ENCODE measurements at regions not wholly inside any gene's neighbourhood (a gene's known extent, or its start where the extent isn't known, plus 50 kb on each side); places are given as distances from the start of the nearest gene placed in this dataset.

- ATAC-seq (replicated peaks in 6 of 8), result no peak
- no peak overlapping the region for H3K27ac ChIP-seq
- WGBS, 10 experiments, result 0 to 76% (median 39%) methylated on average over 1 to 4 of the region's 4 CpGs; no CpG with 5 or more reads in 2 of the 10 experiments
- H3K4me3 ChIP-seq, result no peak overlapping the region
- peaks cover 0 to 1% of the 10 kb centered on the region in 2 donors for H3K4me1 ChIP-seq (replicated peaks in 1 of 2)
- in situ Hi-C loops (cut with MboI; ENCODE audit: low pct_unique_long_range_greater_than_20kb in 2 of 9, low sequenced_read_pairs in 9 of 9, unreplicated experiment in 9 of 9), result no loop called here
Measured at GRCh38 chr2:21710031-21710430, 586.3 kb downstream of the TDRD15 start.

- Histone ChIP-seq H3K27ac (no peak overlapping the region), H3K4me1 (replicated peaks in 1 of 2) (peaks cover 0 to 4% of the 10 kb centered on the region in 2 donors), H3K4me3 (no peak overlapping the region)
- no peak for ATAC-seq (replicated peaks in 6 of 8)
- in situ Hi-C loops (cut with MboI; ENCODE audit: low pct_unique_long_range_greater_than_20kb in 2 of 9, low sequenced_read_pairs in 9 of 9, unreplicated experiment in 9 of 9), result no loop called here
- 0 to 86% (median 28%) methylated on average over 1 to 3 of the region's 3 CpGs; no CpG with 5 or more reads in 4 of the 10 experiments for WGBS, 10 experiments
Measured at GRCh38 chr2:21710496-21710895, 586.7 kb downstream of the TDRD15 start.

DNA sequence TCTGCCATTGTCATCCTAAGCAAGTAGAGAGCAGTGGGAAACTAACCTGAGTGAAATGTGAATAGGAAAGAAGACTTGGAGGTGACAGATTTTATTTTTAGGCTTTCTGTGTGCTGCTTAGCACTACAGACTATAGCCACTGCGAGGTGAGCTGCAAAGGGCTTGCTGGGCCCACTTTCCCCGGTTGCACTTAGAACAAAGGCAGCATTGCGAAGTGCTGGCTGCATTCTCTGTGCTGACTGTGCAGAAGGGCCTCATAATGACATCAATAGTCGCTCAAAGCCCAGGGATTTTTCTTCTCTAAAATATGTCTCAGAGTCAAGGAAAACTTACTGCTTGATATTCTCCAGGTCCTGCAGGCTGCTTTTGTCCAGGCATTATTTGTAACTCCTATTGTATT lies 592.1 kb downstream of the TDRD15 start:
- Histone ChIP-seq H3K4me1 (replicated peaks in 1 of 2) (peaks cover 0 to 15% of the 10 kb centered on the region in 2 donors), H3K4me3 (no peak overlapping the region), H3K27ac (no peak overlapping the region)
- in situ Hi-C loops (cut with MboI; ENCODE audit: low pct_unique_long_range_greater_than_20kb in 2 of 9, low sequenced_read_pairs in 9 of 9, unreplicated experiment in 9 of 9), result no loop called here
- ATAC-seq (replicated peaks in 6 of 8), result peak in 5 of 8 experiments; percentile 92 to 99 (median 95)
- 0 to 47% (median 0%) methylated on average over 1 to 4 of the region's 4 CpGs; no CpG with 5 or more reads in 5 of the 10 experiments for WGBS, 10 experiments

DNA sequence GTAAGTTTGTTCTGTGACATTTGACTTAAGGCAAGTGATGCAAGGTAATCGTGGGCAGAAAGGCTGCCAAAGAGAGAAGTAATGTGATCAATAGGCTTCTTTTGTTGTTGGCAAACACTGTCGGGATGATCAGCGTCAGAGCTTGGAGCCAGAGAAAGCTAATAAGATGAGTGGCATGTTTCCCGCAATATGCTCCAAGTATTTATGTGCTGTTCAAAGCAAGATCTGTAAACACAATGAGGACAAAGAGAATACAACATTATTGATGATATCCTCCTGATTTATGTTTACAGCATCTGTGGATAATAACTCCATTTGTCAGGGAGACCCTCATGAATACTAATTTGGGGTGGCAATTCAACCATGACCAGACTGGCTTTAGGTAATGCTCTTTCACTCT lies 603.3 kb downstream of the TDRD15 start:
- 0 to 49% (median 37%) methylated on average over 1 to 4 of the region's 4 CpGs; no CpG with 5 or more reads in 1 of the 10 experiments for WGBS, 10 experiments
- Histone ChIP-seq H3K4me3 (no peak overlapping the region), H3K27ac (no peak overlapping the region), H3K4me1 (replicated peaks in 1 of 2) (no peaks in the 10 kb centered on the region)
- in situ Hi-C loops (cut with MboI; ENCODE audit: low pct_unique_long_range_greater_than_20kb in 2 of 9, low sequenced_read_pairs in 9 of 9, unreplicated experiment in 9 of 9), result no loop called here
- ATAC-seq (replicated peaks in 6 of 8), result peak in 1 of 8 experiments; percentile 26

GRCh38 chr2:21728133-21728532 lies 604.4 kb downstream of the TDRD15 start:
- Histone ChIP-seq H3K4me1 (replicated peaks in 1 of 2) (no peaks in the 10 kb centered on the region), H3K27ac (no peak overlapping the region), H3K4me3 (no peak overlapping the region)
- WGBS, 10 experiments, result 0 to 100% (median 57%) methylated on average over 1 to 2 of the region's 2 CpGs; no CpG with 5 or more reads in 1 of the 10 experiments
- in situ Hi-C loops (cut with MboI; ENCODE audit: low pct_unique_long_range_greater_than_20kb in 2 of 9, low sequenced_read_pairs in 9 of 9, unreplicated experiment in 9 of 9), result no loop called here
- ATAC-seq (replicated peaks in 6 of 8), result no peak

DNA sequence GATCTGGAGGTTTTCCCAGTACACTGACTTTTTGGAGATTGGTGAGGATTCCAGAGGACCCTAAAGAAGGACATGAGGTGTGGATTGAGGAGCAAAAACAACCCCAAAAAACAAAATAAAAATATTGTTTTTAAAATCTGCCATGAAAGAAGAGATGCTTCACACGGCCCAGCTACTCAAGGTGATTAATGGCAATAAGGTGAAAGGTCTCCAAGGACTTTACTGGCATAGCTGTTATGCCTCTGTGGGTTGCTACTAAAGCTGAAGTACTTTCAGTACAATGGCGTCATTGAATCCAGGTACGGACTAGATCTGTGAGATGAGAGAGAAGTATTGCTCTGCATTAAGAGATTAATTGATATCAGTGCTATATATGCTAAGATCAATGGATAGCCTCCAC lies 606.4 kb downstream of the TDRD15 start:
- in situ Hi-C loops (cut with MboI; ENCODE audit: low pct_unique_long_range_greater_than_20kb in 2 of 9, low sequenced_read_pairs in 9 of 9, unreplicated experiment in 9 of 9), result no loop called here
- no peak for ATAC-seq (replicated peaks in 6 of 8)
- WGBS, 10 experiments, result 0 to 83% (median 34%) methylated on average over 1 to 3 of the region's 3 CpGs; no CpG with 5 or more reads in 2 of the 10 experiments
- no peak overlapping the region for H3K4me3 ChIP-seq
- H3K4me1 ChIP-seq (replicated peaks in 1 of 2), result no peaks in the 10 kb centered on the region
- H3K27ac ChIP-seq, result no peak overlapping the region

GRCh38 chr2:21740484-21740883 lies 616.7 kb downstream of the TDRD15 start:
- Histone ChIP-seq H3K4me3 (no peak overlapping the region), H3K27ac (no peak overlapping the region), H3K4me1 (replicated peaks in 1 of 2) (no peaks in the 10 kb centered on the region)
- WGBS, 10 experiments, result 0 to 96% (median 48%) methylated on average over 1 to 2 of the region's 2 CpGs
- no peak for ATAC-seq (replicated peaks in 6 of 8)
- in situ Hi-C loops (cut with MboI; ENCODE audit: low pct_unique_long_range_greater_than_20kb in 2 of 9, low sequenced_read_pairs in 9 of 9, unreplicated experiment in 9 of 9), result no loop called here

GRCh38 chr2:21746499-21746898 lies 622.7 kb downstream of the TDRD15 start:
- Histone ChIP-seq H3K4me3 (no peak overlapping the region), H3K4me1 (replicated peaks in 1 of 2) (no peaks in the 10 kb centered on the region), H3K27ac (no peak overlapping the region)
- WGBS, 10 experiments, result 0 to 100% (median 53%) methylated on average over 1 to 3 of the region's 3 CpGs
- in situ Hi-C loops (cut with MboI; ENCODE audit: low pct_unique_long_range_greater_than_20kb in 2 of 9, low sequenced_read_pairs in 9 of 9, unreplicated experiment in 9 of 9), result no loop called here
- ATAC-seq (replicated peaks in 6 of 8), result no peak

DNA sequence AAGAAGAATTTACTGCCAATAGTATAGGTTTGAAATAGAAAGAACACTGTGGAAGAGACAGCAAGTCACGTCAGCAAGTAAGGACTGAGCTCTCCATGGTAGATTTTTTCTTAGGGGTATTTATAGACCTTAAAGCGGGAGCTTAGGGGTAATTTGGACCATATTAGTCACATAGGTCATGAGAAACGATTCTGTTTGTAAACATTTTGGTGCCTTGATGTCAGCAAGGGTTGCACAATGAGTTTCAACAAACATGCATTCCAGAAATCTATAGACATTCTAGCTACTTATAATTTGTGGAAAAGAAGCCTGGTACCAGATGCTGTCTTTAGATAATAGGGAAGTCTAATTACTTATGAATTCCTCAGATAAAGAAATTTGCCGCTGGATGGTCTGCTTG lies 624.7 kb downstream of the TDRD15 start:
- no peak overlapping the region for H3K4me3 ChIP-seq
- no peaks in the 10 kb centered on the region for H3K4me1 ChIP-seq (replicated peaks in 1 of 2)
- H3K27ac ChIP-seq, result no peak overlapping the region
- in situ Hi-C loops (cut with MboI; ENCODE audit: low pct_unique_long_range_greater_than_20kb in 2 of 9, low sequenced_read_pairs in 9 of 9, unreplicated experiment in 9 of 9), result no loop called here
- WGBS, 10 experiments, result 0 to 92% (median 71%) methylated on average over 1 to 4 of the region's 4 CpGs
- no peak for ATAC-seq (replicated peaks in 6 of 8)

DNA sequence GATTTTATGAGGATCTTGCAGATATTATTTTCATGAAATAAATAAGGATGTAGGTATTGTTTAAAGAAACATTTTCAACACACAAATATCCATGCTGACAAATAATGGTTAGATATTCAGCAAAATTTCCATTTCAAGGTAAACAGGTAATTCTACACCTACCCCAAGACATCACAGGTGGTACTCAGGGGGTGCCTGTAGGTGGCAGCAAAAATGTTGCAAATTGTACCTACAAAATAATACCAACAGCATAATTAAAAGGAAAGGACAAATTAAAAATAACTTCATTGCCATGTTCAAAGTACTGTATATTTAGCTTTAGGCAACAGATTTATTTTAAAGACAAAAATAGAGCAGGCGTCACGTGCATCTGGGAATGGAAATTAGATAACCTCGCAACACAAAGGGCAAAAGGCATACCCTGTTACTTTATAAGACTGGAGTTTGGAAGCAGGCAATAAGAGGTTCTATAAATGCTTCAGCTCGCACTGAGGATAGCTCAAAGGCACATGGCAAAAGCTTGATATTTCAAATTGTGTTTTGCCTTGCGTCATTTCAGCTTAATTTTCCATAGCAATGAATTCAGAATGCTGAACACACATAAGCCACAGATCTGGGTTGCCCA lies 630.5 kb downstream of the TDRD15 start:
- Histone ChIP-seq H3K4me1 (replicated peaks in 1 of 2) (no peaks in the 10 kb centered on the region), H3K4me3 (no peak overlapping the region), H3K27ac (no peak overlapping the region)
- 29 to 100% (median 70%) methylated on average over 2 to 5 of the region's 5 CpGs; no CpG with 5 or more reads in 1 of the 10 experiments for whole genome bisulfite sequencing, 10 experiments
- ATAC-seq (replicated peaks in 6 of 8), result no peak
- in situ Hi-C loops (cut with MboI; ENCODE audit: low pct_unique_long_range_greater_than_20kb in 2 of 9, low sequenced_read_pairs in 9 of 9, unreplicated experiment in 9 of 9), result no loop called here

GRCh38 chr2:21757805-21758430 lies 634.1 kb downstream of the TDRD15 start:
- Histone ChIP-seq H3K4me1 (replicated peaks in 1 of 2) (no peaks in the 10 kb centered on the region), H3K27ac (no peak overlapping the region), H3K4me3 (no peak overlapping the region)
- WGBS, 10 experiments, result 0 to 96% (median 77%) methylated on average over 2 to 10 of the region's 11 CpGs; no CpG with 5 or more reads in 1 of the 10 experiments
- in situ Hi-C loops (cut with MboI; ENCODE audit: low pct_unique_long_range_greater_than_20kb in 2 of 9, low sequenced_read_pairs in 9 of 9, unreplicated experiment in 9 of 9), result no loop called here
- ATAC-seq (replicated peaks in 6 of 8), result peak in 2 of 8 experiments; percentile 14 to 96

DNA sequence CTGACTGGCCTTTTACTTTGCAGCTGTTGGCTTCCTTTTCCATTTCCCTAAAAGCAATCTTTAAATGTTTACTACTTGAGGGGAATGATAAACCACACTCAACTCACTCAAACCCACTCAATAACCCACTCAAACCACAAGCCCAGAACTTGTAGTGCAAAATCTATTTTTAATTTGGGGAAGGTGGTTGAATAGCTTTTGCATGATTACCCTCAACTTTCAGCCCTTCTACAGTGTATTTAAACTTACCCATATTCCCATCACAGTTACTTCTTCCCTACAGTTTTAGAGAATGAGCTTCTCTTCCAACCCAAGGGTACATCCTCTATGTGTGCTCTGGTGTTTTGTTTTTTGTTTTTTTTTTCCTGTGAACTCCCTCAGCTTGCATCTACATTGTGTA lies 636.1 kb downstream of the TDRD15 start:
- Histone ChIP-seq H3K27ac (no peak overlapping the region), H3K4me3 (no peak overlapping the region), H3K4me1 (replicated peaks in 1 of 2) (no peaks in the 10 kb centered on the region)
- in situ Hi-C loops (cut with MboI; ENCODE audit: low pct_unique_long_range_greater_than_20kb in 2 of 9, low sequenced_read_pairs in 9 of 9, unreplicated experiment in 9 of 9), result no loop called here
- no peak for ATAC-seq (replicated peaks in 6 of 8)

DNA sequence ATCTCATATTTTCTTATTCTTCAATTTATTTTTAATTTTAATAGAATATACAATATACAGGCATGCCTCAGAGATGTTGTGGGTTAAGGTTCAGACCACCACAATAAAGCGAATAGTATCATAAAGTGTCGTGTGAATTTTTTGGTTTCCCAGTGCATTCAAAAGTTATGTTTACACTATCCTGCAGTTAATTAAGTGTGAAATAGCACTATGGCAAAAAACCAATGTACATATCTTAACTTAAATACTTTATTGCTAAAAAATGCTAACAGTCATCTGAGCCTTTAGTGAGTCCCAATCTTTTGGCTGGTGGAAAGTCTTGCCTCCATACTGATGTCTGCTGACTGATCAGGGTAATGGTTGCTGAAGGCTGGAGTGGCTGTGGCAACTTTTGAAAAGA lies 637.6 kb downstream of the TDRD15 start:
- in situ Hi-C loops (cut with MboI; ENCODE audit: low pct_unique_long_range_greater_than_20kb in 2 of 9, low sequenced_read_pairs in 9 of 9, unreplicated experiment in 9 of 9), result no loop called here
- H3K4me3 ChIP-seq, result no peak overlapping the region

DNA sequence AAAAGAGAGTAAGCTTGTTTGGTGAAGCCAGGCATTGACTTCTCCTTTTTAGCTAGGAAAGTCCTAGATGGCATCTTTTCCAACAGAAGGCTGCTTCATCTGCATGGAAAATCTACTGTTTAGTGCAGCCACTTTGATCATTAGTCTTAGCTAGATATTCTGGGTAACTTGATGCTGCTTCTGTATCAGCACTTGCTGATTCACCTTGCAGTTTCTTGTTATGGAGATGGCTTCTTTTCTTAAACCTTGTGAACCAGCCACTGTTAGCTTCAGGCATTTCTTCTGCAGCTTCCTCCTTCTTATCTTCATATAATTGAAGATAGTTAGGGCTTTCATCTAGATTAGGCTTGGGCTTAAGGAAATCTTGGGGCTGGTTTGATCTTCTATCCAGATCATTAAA lies 639.7 kb downstream of the TDRD15 start:
- ATAC-seq (replicated peaks in 6 of 8), result no peak
- in situ Hi-C loops (cut with MboI; ENCODE audit: low pct_unique_long_range_greater_than_20kb in 2 of 9, low sequenced_read_pairs in 9 of 9, unreplicated experiment in 9 of 9), result no loop called here
- no peak overlapping the region for H3K27ac ChIP-seq
- H3K4me1 ChIP-seq (replicated peaks in 1 of 2), result no peaks in the 10 kb centered on the region
- no peak overlapping the region for H3K4me3 ChIP-seq

More for the DNA sequence above, 637.6 kb downstream of the TDRD15 start:
- Histone ChIP-seq H3K4me1 (replicated peaks in 1 of 2) (no peaks in the 10 kb centered on the region), H3K27ac (no peak overlapping the region)
- ATAC-seq (replicated peaks in 6 of 8), result no peak
- 36 to 100% (median 93%) methylated on average over 1 to 2 of the region's 2 CpGs for WGBS, 10 experiments

Data from motor neuron (in vitro differentiated cells).